ENCODE measurements at regions not wholly inside any gene's neighbourhood (a gene's known extent, or its start where the extent isn't known, plus 50 kb on each side); places are given as distances from the start of the nearest gene placed in this dataset.

DNA sequence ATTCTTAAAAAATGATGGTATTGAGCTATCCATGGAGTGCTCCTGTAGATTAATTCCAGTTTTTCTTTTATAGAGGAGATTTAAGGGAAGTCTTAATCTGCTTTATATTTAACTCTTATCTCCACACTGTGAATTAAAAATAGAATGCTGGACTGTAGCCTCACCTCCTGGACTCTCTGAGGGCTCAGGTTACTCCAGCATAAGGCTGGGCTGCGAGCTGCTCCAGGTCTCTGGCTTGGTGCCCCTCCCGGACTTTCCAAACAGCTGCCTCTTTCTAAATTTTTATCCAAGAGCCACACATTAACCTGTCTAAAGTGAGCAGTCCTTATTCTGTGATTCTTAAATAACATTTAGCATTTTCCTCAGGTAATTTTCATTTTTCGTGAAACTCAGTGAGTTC is 218.7 kb upstream of the JADE1 start:
- Histone ChIP-seq H3K27ac (ENCODE audit: extremely low read length, insufficient read depth, low read length) (no peak overlapping the region), H3K79me2 (ENCODE audit: insufficient read depth, low read length) (no peaks in the 10 kb centered on the region), H3K4me1 (ENCODE audit: insufficient read depth, low read length) (peaks cover 21% of the 10 kb centered on the region), H3K27me3 (ENCODE audit: control insufficient read depth in 1 of 2, insufficient read depth in 2 of 2, low read length in 2 of 2) (no peaks in the 10 kb centered on the region; a peak in 1 of 5 replicates), H3K9me3 (ENCODE audit: low read length) (peaks cover 6% of the 10 kb centered on the region; the same call in 1 of the 2 replicates), H2AFZ (ENCODE audit: low read length) (no peak overlapping the region), H3K4me2 (ENCODE audit: low read depth, low read length) (no peak overlapping the region), H3K4me3 (replicated peaks in 1 of 3; ENCODE audit: insufficient read depth in 1 of 3, low read depth in 2 of 3, low read length in 3 of 3) (no peak overlapping the region), H4K20me1 (ENCODE audit: insufficient read depth, low read length) (no peaks in the 10 kb centered on the region), H3K36me3 (replicated peaks in 1 of 2; ENCODE audit: control insufficient read depth in 1 of 2, insufficient read depth in 2 of 2, low read length in 2 of 2) (no peaks in the 10 kb centered on the region), H3K9ac (ENCODE audit: insufficient read depth, low read depth, low read length) (no peak overlapping the region)
- DNase-seq (ENCODE audit: low spot score) (no peak), FAIRE-seq (no peak), ATAC-seq (no peak)
- intact Hi-C loops (cut with micrococcal nuclease; ENCODE audit: unreplicated experiment), result no loop called here
- POLR2A ChIA-PET, result interaction anchor here (1.8 kb wide), 1 partner anchor 10 kb away, joined by 6 read pairs; no protein-coding TSS in a partner anchor
- CTCF ChIA-PET (ENCODE audit: low intra/inter-chr PET ratio, low total read pairs), result no interaction called here
- TF ChIP-seq, protein P1, sequence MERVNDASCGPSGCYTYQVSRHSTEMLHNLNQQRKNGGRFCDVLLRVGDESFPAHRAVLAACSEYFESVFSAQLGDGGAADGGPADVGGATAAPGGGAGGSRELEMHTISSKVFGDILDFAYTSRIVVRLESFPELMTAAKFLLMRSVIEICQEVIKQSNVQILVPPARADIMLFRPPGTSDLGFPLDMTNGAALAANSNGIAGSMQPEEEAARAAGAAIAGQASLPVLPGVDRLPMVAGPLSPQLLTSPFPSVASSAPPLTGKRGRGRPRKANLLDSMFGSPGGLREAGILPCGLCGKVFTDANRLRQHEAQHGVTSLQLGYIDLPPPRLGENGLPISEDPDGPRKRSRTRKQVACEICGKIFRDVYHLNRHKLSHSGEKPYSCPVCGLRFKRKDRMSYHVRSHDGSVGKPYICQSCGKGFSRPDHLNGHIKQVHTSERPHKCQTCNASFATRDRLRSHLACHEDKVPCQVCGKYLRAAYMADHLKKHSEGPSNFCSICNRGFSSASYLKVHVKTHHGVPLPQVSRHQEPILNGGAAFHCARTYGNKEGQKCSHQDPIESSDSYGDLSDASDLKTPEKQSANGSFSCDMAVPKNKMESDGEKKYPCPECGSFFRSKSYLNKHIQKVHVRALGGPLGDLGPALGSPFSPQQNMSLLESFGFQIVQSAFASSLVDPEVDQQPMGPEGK (CRISPR knock-in tag; IDR thresholded peaks at IDR 0.05), result no peak
- TF ChIP-seq ZNF329 (CRISPR knock-in tag; IDR thresholded peaks at IDR 0.05; ENCODE audit: low read depth) (no peak), KLF15 (CRISPR knock-in tag; IDR thresholded peaks at IDR 0.05; ENCODE audit: borderline replicate concordance) (no peak), PITX1 (CRISPR knock-in tag; IDR thresholded peaks at IDR 0.05) (no peak), MTF1 (CRISPR knock-in tag; IDR thresholded peaks at IDR 0.05) (no peak), ZFP36L2 (CRISPR knock-in tag; IDR thresholded peaks at IDR 0.05) (no peak), ZNF552 (CRISPR knock-in tag; IDR thresholded peaks at IDR 0.05; ENCODE audit: borderline replicate concordance) (no peak), DNMT1 (CRISPR knock-in tag; IDR thresholded peaks at IDR 0.05) (no peak), ETV5 (CRISPR knock-in tag; IDR thresholded peaks at IDR 0.05; ENCODE audit: borderline replicate concordance) (no peak), ZFP62 (CRISPR knock-in tag; IDR thresholded peaks at IDR 0.05) (no peak), SP140L (CRISPR knock-in tag; IDR thresholded peaks at IDR 0.05; ENCODE audit: borderline replicate concordance) (no peak), TGIF2 (CRISPR knock-in tag; IDR thresholded peaks at IDR 0.05) (no peak)
- TF ChIP-seq, protein P2, sequence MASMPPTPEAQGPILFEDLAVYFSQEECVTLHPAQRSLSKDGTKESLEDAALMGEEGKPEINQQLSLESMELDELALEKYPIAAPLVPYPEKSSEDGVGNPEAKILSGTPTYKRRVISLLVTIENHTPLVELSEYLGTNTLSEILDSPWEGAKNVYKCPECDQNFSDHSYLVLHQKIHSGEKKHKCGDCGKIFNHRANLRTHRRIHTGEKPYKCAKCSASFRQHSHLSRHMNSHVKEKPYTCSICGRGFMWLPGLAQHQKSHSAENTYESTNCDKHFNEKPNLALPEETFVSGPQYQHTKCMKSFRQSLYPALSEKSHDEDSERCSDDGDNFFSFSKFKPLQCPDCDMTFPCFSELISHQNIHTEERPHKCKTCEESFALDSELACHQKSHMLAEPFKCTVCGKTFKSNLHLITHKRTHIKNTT (CRISPR knock-in tag; IDR thresholded peaks at IDR 0.05), result no peak
- TF ChIP-seq, protein P3, sequence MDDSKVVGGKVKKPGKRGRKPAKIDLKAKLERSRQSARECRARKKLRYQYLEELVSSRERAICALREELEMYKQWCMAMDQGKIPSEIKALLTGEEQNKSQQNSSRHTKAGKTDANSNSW (CRISPR knock-in tag; IDR thresholded peaks at IDR 0.05; ENCODE audit: borderline replicate concordance), result no peak
- in situ Hi-C loops (cut with HindIII; ENCODE audit: extremely low pct_ligation_motif_present, low pct_unique_long_range_greater_than_20kb), result no loop called here
- BruUV-seq (replicated peaks), result no TSS peak
- 42% methylated on average over 3 of the region's 3 CpGs for WGBS (ENCODE audit: low lambda C conversion rate)

Measured in HepG2 (cell line).